OCI-LY7 (cell line): ENCODE measurements at regions not wholly inside any gene's neighbourhood (a gene's known extent, or its start where the extent isn't known, plus 50 kb on each side); places are given as distances from the start of the nearest gene placed in this dataset.

Experiments used
- BruUV-seq: library from RNA; stranded (reverse); fragments of 400-500 nt; replicated peaks from 2 replicates; lab custom pipeline; 2021; lab: Mats Ljungman, UMichigan
- CTCF ChIA-PET: fragments of 300-600 bp; sonication (Branson Sonifier 250); formaldehyde crosslinking; loops from one replicate; lab custom pipeline; 2022; ENCODE audit warnings: antibody characterized with exemption; ENCODE audit not compliant: unreplicated experiment; lab: Charles Lee
- POLR2A ChIA-PET: fragments of 300-600 bp; sonication (Branson Sonifier 250); formaldehyde crosslinking; loops from one replicate; lab custom pipeline; 2022; ENCODE audit warnings: antibody characterized with exemption; lab: Charles Lee
- DNase-seq: peaks from one replicate; pipeline ENCODE4 v3.0.0-alpha.2; 2015; ENCODE audit warnings: low spot score
- H2AFZ ChIP-seq: fragments of 200-600 bp; sonication (generic), shearing (Covaris generic); 2 replicates; pipeline ENCODE4 v1.6.1; 2014; ENCODE audit warnings: mild to moderate bottlenecking, antibody characterized with exemption, low read length, moderate library complexity
- H3K27ac ChIP-seq: fragments of 200-600 bp; sonication (generic); 2 replicates; pipeline ENCODE4 v1.5.1; 2014; ENCODE audit warnings: mixed run types, low read depth, mild to moderate bottlenecking, moderate library complexity, low read length, inconsistent platforms; ENCODE audit not compliant: poor library complexity, severe bottlenecking
- H3K36me3 ChIP-seq: fragments of 200-600 bp; sonication (generic); 2 replicates; pipeline ENCODE4 v1.6.1; 2014; ENCODE audit warnings: mild to moderate bottlenecking, antibody characterized with exemption, low read length, moderate library complexity, mixed read lengths; ENCODE audit not compliant: insufficient read depth
- H3K4me1 ChIP-seq: fragments of 200-600 bp; sonication (generic); 2 replicates; pipeline ENCODE4 v1.5.1; 2014; ENCODE audit warnings: mild to moderate bottlenecking, low read length; ENCODE audit not compliant: insufficient read depth, poor library complexity, severe bottlenecking
- H3K4me2 ChIP-seq: fragments of 200-600 bp; sonication (generic); 2 replicates; pipeline ENCODE4 v1.6.1; 2014; ENCODE audit warnings: mild to moderate bottlenecking, low read length
- H3K4me3 ChIP-seq: fragments of 200-600 bp; sonication (generic); 2 replicates; pipeline ENCODE4 v1.5.1; 2014; ENCODE audit warnings: mild to moderate bottlenecking, low read depth, low read length; ENCODE audit not compliant: poor library complexity, severe bottlenecking
- H3K79me2 ChIP-seq: fragments of 200-600 bp; sonication (generic); 2 replicates; pipeline ENCODE4 v1.6.1; 2016; ENCODE audit warnings: low read depth, mild to moderate bottlenecking, low read length, moderate library complexity, mixed read lengths; ENCODE audit not compliant: insufficient read depth
- H3K9me2 ChIP-seq: fragments of 200-600 bp; sonication (generic); 2 replicates; pipeline ENCODE4 v1.6.1; 2016; ENCODE audit warnings: mild to moderate bottlenecking, low read length, mixed read lengths; ENCODE audit not compliant: insufficient read depth
- H3K9me3 ChIP-seq: fragments of 200-600 bp; sonication (generic); 2 replicates; pipeline ENCODE4 v1.6.1; 2014; ENCODE audit warnings: mild to moderate bottlenecking, mixed run types, low read length, mixed read lengths
- H4K20me1 ChIP-seq: fragments of 200-600 bp; sonication (generic); 2 replicates; pipeline ENCODE4 v1.6.1; 2014; ENCODE audit warnings: mild to moderate bottlenecking, antibody characterized with exemption, low read length, moderate library complexity, mixed read lengths; ENCODE audit not compliant: insufficient read depth
- EZH2phosphoT487 ChIP-seq: fragments of 200-600 bp; sonication (generic); IDR thresholded peaks from 2 replicates; pipeline ENCODE4 v1.6.1; 2018; ENCODE audit warnings: low read depth, borderline replicate concordance, mild to moderate bottlenecking, mixed run types, antibody characterized with exemption, low read length, moderate library complexity, mixed read lengths
- intact Hi-C: fragments of 100-400 bp; cut with micrococcal nuclease; formaldehyde crosslinking; loops from one replicate; pipeline ENCODE4 v1.10.0; 2022; ENCODE audit not compliant: unreplicated experiment
- TF ChIP-seq, protein P1 (sequence below): fragments of 200-600 bp; sonication (generic); conservative IDR thresholded peaks from 2 replicates; pipeline ENCODE4 v1.5.1; 2014; ENCODE audit warnings: mild to moderate bottlenecking, antibody characterized with exemption, low read length, moderate library complexity, mixed read lengths

DNA sequence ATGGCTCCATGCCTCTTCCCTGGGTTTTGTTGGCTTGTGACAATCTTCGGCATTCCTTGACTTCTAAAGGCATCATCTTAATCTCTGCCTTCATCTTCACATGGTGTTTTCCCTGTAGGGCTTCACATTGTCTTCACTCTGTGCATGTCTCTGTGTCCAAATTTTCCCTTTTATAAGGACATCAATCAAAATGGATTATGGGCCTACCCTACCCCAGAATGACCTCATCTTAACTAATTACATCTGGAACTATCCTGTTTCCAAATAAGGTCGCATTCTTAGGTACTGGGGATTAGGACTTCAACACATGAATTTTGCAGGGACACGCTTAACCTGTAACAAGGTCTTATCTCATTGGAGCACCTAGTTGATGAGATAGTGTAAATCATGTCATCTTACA, 290.3 kb upstream of the KLF12 start:
- POLR2A ChIA-PET, result no interaction called here
- BruUV-seq, result no TSS peak
- intact Hi-C loops, result no loop called here

DNA sequence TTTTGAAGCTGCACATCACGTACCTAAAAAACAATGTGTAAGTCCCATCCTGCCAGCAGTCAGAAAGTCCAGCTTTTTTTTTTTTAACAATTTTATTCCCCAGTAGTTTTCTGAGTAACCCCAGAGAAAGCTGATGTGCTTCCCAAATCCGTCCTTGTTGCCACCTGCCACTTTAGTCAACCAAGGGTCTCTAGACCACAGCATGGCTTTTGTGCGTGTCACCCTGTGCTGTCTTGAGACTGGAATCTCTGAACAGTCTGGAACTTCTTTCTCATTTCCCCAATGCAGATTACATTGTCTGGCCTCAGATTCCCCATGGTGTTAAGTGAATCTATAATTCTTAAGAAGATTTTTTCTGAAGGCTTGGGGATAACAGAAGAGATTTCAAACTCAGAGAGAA, 289.2 kb upstream of the KLF12 start:
- DNase-seq, result no peak
- CTCF ChIA-PET, result no interaction called here
- Histone ChIP-seq H3K4me2 (no peak overlapping the region), H3K9me2 (no peaks in the 10 kb centered on the region), H3K36me3 (no peaks in the 10 kb centered on the region), H3K27ac (no peak overlapping the region), H3K79me2 (no peaks in the 10 kb centered on the region), H3K9me3 (no peaks in the 10 kb centered on the region), H3K4me3 (no peak overlapping the region), H4K20me1 (no peaks in the 10 kb centered on the region), H3K4me1 (no peaks in the 10 kb centered on the region), H2AFZ (no peak overlapping the region)
- TF ChIP-seq, protein P1, sequence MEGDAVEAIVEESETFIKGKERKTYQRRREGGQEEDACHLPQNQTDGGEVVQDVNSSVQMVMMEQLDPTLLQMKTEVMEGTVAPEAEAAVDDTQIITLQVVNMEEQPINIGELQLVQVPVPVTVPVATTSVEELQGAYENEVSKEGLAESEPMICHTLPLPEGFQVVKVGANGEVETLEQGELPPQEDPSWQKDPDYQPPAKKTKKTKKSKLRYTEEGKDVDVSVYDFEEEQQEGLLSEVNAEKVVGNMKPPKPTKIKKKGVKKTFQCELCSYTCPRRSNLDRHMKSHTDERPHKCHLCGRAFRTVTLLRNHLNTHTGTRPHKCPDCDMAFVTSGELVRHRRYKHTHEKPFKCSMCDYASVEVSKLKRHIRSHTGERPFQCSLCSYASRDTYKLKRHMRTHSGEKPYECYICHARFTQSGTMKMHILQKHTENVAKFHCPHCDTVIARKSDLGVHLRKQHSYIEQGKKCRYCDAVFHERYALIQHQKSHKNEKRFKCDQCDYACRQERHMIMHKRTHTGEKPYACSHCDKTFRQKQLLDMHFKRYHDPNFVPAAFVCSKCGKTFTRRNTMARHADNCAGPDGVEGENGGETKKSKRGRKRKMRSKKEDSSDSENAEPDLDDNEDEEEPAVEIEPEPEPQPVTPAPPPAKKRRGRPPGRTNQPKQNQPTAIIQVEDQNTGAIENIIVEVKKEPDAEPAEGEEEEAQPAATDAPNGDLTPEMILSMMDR, result no peak
- TF ChIP-seq EZH2phosphoT487, result no peak
- intact Hi-C loops, result no loop called here
- BruUV-seq, result no TSS peak
- POLR2A ChIA-PET, result interaction anchor here (0.6 to 1.1 kb wide), 2 partner anchors 9 to 1354 kb away, joined by 3 read pairs; no protein-coding TSS in a partner anchor

More for the DNA sequence above, 290.3 kb upstream of the KLF12 start:
- Histone ChIP-seq H4K20me1 (no peaks in the 10 kb centered on the region), H3K79me2 (no peaks in the 10 kb centered on the region), H3K27ac (no peak overlapping the region), H3K4me1 (no peaks in the 10 kb centered on the region), H3K4me3 (no peak overlapping the region), H3K36me3 (no peaks in the 10 kb centered on the region), H3K9me3 (no peaks in the 10 kb centered on the region), H2AFZ (no peak overlapping the region), H3K9me2 (no peaks in the 10 kb centered on the region), H3K4me2 (no peak overlapping the region)
- CTCF ChIA-PET, result no interaction called here
- no peak for DNase-seq
- TF ChIP-seq EZH2phosphoT487, result no peak
- TF ChIP-seq, protein P1, result no peak

DNA sequence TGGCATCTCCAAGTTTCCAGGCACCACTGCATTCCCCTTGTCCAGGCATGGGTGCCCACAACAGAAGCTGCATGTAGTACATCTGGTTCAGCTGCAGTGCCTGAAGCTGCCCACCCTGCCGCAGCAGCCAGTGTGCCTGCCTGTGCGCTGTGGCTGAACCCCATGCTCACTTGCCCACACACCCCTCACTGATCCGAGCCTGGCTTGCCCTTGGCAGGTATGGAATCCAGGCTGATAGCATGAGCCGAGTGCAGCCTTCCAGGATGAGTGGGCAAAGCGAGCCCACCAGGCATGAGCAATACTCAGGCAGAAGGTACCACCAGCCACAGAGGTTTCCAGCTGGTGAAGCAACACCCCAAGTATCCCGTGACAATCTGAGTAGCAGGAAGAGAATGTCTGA, 280.3 kb upstream of the KLF12 start:
- Histone ChIP-seq H3K4me3 (no peak overlapping the region), H2AFZ (no peak overlapping the region), H3K79me2 (no peaks in the 10 kb centered on the region), H3K27ac (no peak overlapping the region), H3K9me2 (no peaks in the 10 kb centered on the region), H3K4me2 (no peak overlapping the region), H4K20me1 (no peaks in the 10 kb centered on the region), H3K36me3 (no peaks in the 10 kb centered on the region), H3K9me3 (no peaks in the 10 kb centered on the region), H3K4me1 (no peaks in the 10 kb centered on the region)
- POLR2A ChIA-PET, result no interaction called here
- TF ChIP-seq EZH2phosphoT487, result no peak
- TF ChIP-seq, protein P1, result no peak
- CTCF ChIA-PET, result no interaction called here
- DNase-seq, result no peak
- intact Hi-C loops, result no loop called here
- BruUV-seq, result no TSS peak
